HEK293 (cell line): ENCODE measurements at regions not wholly inside any gene's neighbourhood (a gene's known extent, or its start where the extent isn't known, plus 50 kb on each side); places are given as distances from the start of the nearest gene placed in this dataset.

Experiments used
- CTCF ChIA-PET: fragments of 350-600 bp; formaldehyde crosslinking; extraction: SDS; loops from one replicate; lab custom pipeline; 2021; ENCODE audit warnings: antibody characterized with exemption; lab: Yijun Ruan, JAX
- POLR2A ChIA-PET: fragments of 300-600 bp; formaldehyde crosslinking; extraction: SDS; loops from one replicate; lab custom pipeline; 2020; ENCODE audit warnings: antibody characterized with exemption, inconsistent platforms; lab: Yijun Ruan, JAX
- H3K27ac ChIP-seq: fragments of 200-500 bp; sonication (Bioruptor generic); 2 replicates; pipeline ENCODE4 v1.5.1; 2014; ENCODE audit warnings: low read depth, low read length, control low read depth, inconsistent platforms; ENCODE audit errors: extremely low read depth
- H3K36me3 ChIP-seq, 2 experiments: fragments of 200-500 bp in 1 of 2; sonication (Bioruptor generic) in 1 of 2; 1 replicate in 1 of 2; 2 replicates in 1 of 2; pipeline ENCODE4 v1.5.1; 2014 to 2017; ENCODE audit warnings: inconsistent platforms in 2 of 2, low read length in 2 of 2; ENCODE audit not compliant: control insufficient read depth in 2 of 2, insufficient read depth in 1 of 2
- H3K4me1 ChIP-seq: fragments of 200-500 bp; sonication (Bioruptor generic); 2 replicates; pipeline ENCODE4 v1.5.1; 2014; ENCODE audit warnings: mild to moderate bottlenecking, low read length, inconsistent platforms; ENCODE audit not compliant: control insufficient read depth, insufficient read depth
- H3K4me3 ChIP-seq: 2 replicates; pipeline ENCODE4 v1.5.1; 2011; ENCODE audit warnings: low read depth, mild to moderate bottlenecking, control low read depth, low read length, moderate library complexity
- H3K9me3 ChIP-seq: fragments of 200-500 bp; sonication (Bioruptor generic); 2 replicates; pipeline ENCODE4 v1.5.1; 2014; ENCODE audit warnings: low read depth, low read length, inconsistent platforms; ENCODE audit not compliant: control insufficient read depth, insufficient read depth
- ATF2 ChIP-seq: fragments of 450-650 bp; formaldehyde crosslinking; IDR thresholded peaks from 2 replicates; pipeline ENCODE4 v1.5.1; 2016; ENCODE audit warnings: missing biosample characterization, missing genetic modification characterization, low read depth
- CTCF ChIP-seq: fragments of 450-650 bp; formaldehyde crosslinking; IDR thresholded peaks from 2 replicates; pipeline ENCODE4 v1.5.1; 2016; ENCODE audit warnings: missing biosample characterization, missing genetic modification characterization
- EGR2 ChIP-seq: fragments of 450-650 bp; formaldehyde crosslinking; IDR thresholded peaks from 2 replicates; pipeline ENCODE4 v1.5.1; 2016; ENCODE audit warnings: low read depth, missing biosample characterization, missing genetic modification characterization
- PATZ1 ChIP-seq: fragments of 450-650 bp; formaldehyde crosslinking; IDR thresholded peaks from 2 replicates; pipeline ENCODE4 v1.5.1; 2016; ENCODE audit warnings: missing biosample characterization, missing genetic modification characterization
- REPIN1 ChIP-seq: fragments of 450-650 bp; formaldehyde crosslinking; IDR thresholded peaks from 2 replicates; pipeline ENCODE4 v1.5.1; 2017; ENCODE audit warnings: missing biosample characterization, missing genetic modification characterization, low read depth
- ZIC2 ChIP-seq: fragments of 450-650 bp; formaldehyde crosslinking; IDR thresholded peaks from 2 replicates; pipeline ENCODE4 v1.5.1; 2016; ENCODE audit warnings: missing biosample characterization, missing genetic modification characterization
- ZNF16 ChIP-seq: fragments of 450-650 bp; formaldehyde crosslinking; IDR thresholded peaks from 2 replicates; pipeline ENCODE4 v1.5.1; 2016; ENCODE audit warnings: low read depth, missing biosample characterization, missing genetic modification characterization
- ZNF211 ChIP-seq: fragments of 450-650 bp; formaldehyde crosslinking; IDR thresholded peaks from 2 replicates; pipeline ENCODE4 v1.5.1; 2016; ENCODE audit warnings: low read depth, missing biosample characterization, missing genetic modification characterization
- ZNF221 ChIP-seq: fragments of 450-650 bp; formaldehyde crosslinking; IDR thresholded peaks from 2 replicates; pipeline ENCODE4 v1.5.1; 2017; ENCODE audit warnings: missing biosample characterization, missing genetic modification characterization, borderline replicate concordance
- ZNF26 ChIP-seq: fragments of 450-650 bp; formaldehyde crosslinking; IDR thresholded peaks from 2 replicates; pipeline ENCODE4 v1.5.1; 2016; ENCODE audit warnings: missing biosample characterization, missing genetic modification characterization
- ZNF292 ChIP-seq: fragments of 450-650 bp; formaldehyde crosslinking; IDR thresholded peaks from 2 replicates; pipeline ENCODE4 v1.5.1; 2016; ENCODE audit warnings: low read depth, missing biosample characterization, missing genetic modification characterization, borderline replicate concordance
- ZNF354C ChIP-seq: fragments of 450-650 bp; formaldehyde crosslinking; IDR thresholded peaks from 2 replicates; pipeline ENCODE4 v1.5.1; 2016; ENCODE audit warnings: missing biosample characterization, missing genetic modification characterization, low read depth, borderline replicate concordance
- ZNF362 ChIP-seq: fragments of 450-650 bp; formaldehyde crosslinking; IDR thresholded peaks from 2 replicates; pipeline ENCODE4 v1.5.1; 2016; ENCODE audit warnings: missing biosample characterization, missing genetic modification characterization
- ZNF518A ChIP-seq: fragments of 450-650 bp; formaldehyde crosslinking; conservative IDR thresholded peaks from 2 replicates; pipeline ENCODE4 v1.5.1; 2016; ENCODE audit warnings: low read depth, missing biosample characterization, missing genetic modification characterization
- ZNF530 ChIP-seq: fragments of 450-650 bp; formaldehyde crosslinking; IDR thresholded peaks from 2 replicates; pipeline ENCODE4 v1.5.1; 2016; ENCODE audit warnings: low read depth, missing biosample characterization, missing genetic modification characterization
- ZNF585B ChIP-seq: fragments of 450-650 bp; formaldehyde crosslinking; IDR thresholded peaks from 2 replicates; pipeline ENCODE4 v1.5.1; 2016; ENCODE audit warnings: missing biosample characterization, missing genetic modification characterization
- ZNF664 ChIP-seq: fragments of 450-650 bp; formaldehyde crosslinking; IDR thresholded peaks from 2 replicates; pipeline ENCODE4 v1.5.1; 2016; ENCODE audit warnings: missing biosample characterization, missing genetic modification characterization
- ZNF777 ChIP-seq: fragments of 450-650 bp; formaldehyde crosslinking; IDR thresholded peaks from 2 replicates; pipeline ENCODE4 v1.5.1; 2017; ENCODE audit warnings: missing biosample characterization, missing genetic modification characterization, borderline replicate concordance
- ZSCAN23 ChIP-seq: fragments of 450-650 bp; formaldehyde crosslinking; IDR thresholded peaks from 2 replicates; pipeline ENCODE4 v1.5.1; 2016; ENCODE audit warnings: missing biosample characterization, missing genetic modification characterization

- TF ChIP-seq ZNF26 (tag by site-specific recombination) (no peak), ZNF664 (no peak), ZNF530 (tag by site-specific recombination) (no peak), PATZ1 (no peak), CTCF (tag by site-specific recombination) (no peak)
- TF ChIP-seq, all 188 proteins: peak for 0
Measured at GRCh38 chr14:45678163-45678562, 425.2 kb upstream of the MIS18BP1 start (continued).

GRCh38 chr14:45673420-45673819 lies 420.4 kb upstream of the MIS18BP1 start:
- no peaks in the 10 kb centered on the region for H3K9me3 ChIP-seq
- no peak overlapping the region for H3K27ac ChIP-seq
- H3K36me3 ChIP-seq, result no peaks in the 10 kb centered on the region
- TF ChIP-seq EGR2 (tag by site-specific recombination) (no peak), ZNF221 (tag by site-specific recombination) (no peak)
- ChIA-PET CTCF (interaction anchor here (1.2 kb wide), 1 partner anchor 9 kb away, joined by 5 read pairs; no protein-coding TSS in a partner anchor), POLR2A (no interaction called here)
- no peak overlapping the region for H3K4me3 ChIP-seq
- no peaks in the 10 kb centered on the region for H3K4me1 ChIP-seq

GRCh38 chr14:45664668-45665356 lies 411.8 kb upstream of the MIS18BP1 start:
- no peak overlapping the region for H3K4me3 ChIP-seq
- no peaks in the 10 kb centered on the region for H3K36me3 ChIP-seq
- ChIA-PET CTCF (interaction anchor here (0.8 to 1.2 kb wide), 3 partner anchors 9 to 238 kb away, joined by 3 to 5 read pairs (median 5); no protein-coding TSS in a partner anchor), POLR2A (no interaction called here)
- no peaks in the 10 kb centered on the region for H3K4me1 ChIP-seq
- H3K27ac ChIP-seq, result no peak overlapping the region
- H3K9me3 ChIP-seq, result no peaks in the 10 kb centered on the region
- TF ChIP-seq ZNF211 (tag by site-specific recombination) (no peak), ZNF585B (tag by site-specific recombination) (no peak), ZNF777 (no peak), ATF2 (tag by site-specific recombination) (no peak), ZNF354C (tag by site-specific recombination) (no peak), ZNF292 (tag by site-specific recombination) (no peak), ZNF16 (tag by site-specific recombination) (no peak), ZNF362 (tag by site-specific recombination) (no peak), ZSCAN23 (tag by site-specific recombination) (no peak), ZNF518A (tag by site-specific recombination) (no peak), REPIN1 (no peak), ZIC2 (no peak)
